NCI-H2196 treated with DMSO at 0.1 percent for 48 hours (cell line): ENCODE measurements at regions not wholly inside any gene's neighbourhood (a gene's known extent, or its start where the extent isn't known, plus 50 kb on each side); places are given as distances from the start of the nearest gene placed in this dataset.

Experiments used
- DNase-seq: peaks from one replicate; lab custom pipeline; 2025; ENCODE audit not compliant: unreplicated experiment; lab: John Stamatoyannopoulos, UW

- DNase-seq: no peak
Measured at GRCh38 chr10:55033061-55033460, 232.0 kb upstream of the PCDH15 start.

DNA sequence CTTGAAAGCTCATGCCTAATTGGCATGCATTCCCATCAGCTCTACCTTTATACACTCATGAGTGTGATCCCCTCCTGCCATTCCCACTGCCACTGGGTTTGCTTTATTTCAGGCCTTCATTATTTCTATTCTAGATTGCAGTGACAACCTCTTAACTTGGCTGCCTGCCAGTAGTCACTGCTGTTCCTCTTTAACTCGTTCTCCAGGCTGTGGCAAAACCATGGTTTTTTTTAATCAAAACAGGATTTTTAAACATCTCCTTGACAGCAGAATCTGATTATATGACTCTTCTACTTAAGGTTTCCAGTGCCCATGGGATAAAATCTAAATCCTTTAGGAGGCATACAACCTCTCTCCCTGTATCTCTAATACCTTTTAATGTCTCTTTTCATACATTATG lies 223.7 kb upstream of the PCDH15 start:
- DNase-seq: no peak

DNA sequence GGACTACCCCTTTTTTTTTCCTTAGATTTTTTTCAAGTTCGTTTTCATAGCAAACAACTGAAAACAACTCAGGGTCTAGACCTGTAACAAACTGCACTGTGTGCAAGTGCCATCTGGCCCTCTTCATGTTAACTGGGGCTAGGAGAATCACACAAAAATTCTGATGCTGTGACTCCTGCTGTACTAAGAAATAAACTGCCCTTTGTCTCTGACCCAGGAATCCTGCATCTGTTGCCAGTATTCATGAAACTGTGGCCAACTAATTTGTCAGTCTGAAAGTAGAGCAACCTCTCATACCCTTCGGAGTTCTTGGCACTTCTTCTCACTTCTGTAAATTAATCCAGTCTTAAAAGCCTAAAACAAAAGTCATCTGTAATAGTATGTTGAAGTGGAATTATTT lies 218.4 kb upstream of the PCDH15 start:
- DNase-seq: no peak

DNA sequence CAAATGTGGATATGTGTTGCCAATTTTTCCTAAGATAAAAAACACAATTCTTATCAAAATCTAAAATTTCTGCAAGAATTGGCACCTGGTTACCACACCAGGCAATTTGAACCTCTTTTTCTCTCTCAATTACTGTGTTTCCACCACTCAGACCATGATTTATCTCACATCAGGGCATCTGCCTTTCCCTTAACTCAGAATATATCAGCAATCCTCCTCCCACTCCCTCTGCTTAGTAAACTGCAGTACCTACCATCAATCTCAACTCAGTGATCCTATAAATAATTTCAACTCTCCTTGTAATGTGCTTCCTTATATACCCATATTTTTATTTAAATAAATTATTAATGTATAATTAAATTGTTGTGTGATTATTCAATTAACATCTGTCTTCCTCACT lies 212.3 kb upstream of the PCDH15 start:
- DNase-seq: no peak

DNA sequence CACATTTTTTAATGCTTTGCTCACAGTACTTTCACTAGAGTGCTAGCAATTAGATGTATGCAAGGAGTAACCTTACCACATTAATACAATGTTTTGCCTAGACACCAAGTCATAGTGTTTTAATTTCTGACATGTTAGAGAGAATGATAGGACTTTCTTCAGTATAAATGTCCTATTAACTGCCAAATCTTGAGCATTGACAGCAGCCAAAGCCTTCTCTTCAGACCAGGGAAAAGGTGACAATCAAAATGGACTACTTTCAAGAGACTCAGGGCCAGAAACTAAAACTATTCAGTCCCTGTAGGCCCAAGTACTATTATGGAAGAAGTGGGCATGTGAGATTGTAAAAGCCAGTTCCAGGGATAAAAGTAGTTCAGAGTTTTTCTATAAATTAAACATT lies 201.4 kb upstream of the PCDH15 start:
- DNase-seq: no peak

- DNase-seq: no peak
Measured at GRCh38 chr10:55001422-55001821, 200.4 kb upstream of the PCDH15 start.

DNA sequence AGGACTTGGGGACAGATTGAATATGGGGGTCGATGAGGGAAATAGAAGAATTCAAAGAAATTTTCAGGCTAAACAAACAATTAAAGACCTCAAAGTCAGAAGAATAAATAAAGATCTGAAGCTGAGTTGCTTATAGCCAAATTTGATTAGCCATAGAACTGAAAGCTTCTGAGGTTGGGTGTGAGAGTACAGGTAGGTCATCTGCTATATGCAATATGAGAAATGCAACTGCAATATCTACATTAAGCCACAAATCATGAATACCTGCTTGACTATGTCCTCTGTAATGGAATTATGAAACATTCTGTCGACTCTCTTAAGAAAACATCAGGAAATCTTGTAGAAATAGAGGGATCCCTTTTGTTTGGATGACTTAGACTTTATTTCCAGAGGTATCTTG lies 192.1 kb upstream of the PCDH15 start:
- DNase-seq: no peak

- no peak for DNase-seq
Measured at GRCh38 chr10:54985732-54986131, 184.7 kb upstream of the PCDH15 start.

- no peak for DNase-seq
Measured at GRCh38 chr10:54983255-54983654, 182.2 kb upstream of the PCDH15 start.

DNA sequence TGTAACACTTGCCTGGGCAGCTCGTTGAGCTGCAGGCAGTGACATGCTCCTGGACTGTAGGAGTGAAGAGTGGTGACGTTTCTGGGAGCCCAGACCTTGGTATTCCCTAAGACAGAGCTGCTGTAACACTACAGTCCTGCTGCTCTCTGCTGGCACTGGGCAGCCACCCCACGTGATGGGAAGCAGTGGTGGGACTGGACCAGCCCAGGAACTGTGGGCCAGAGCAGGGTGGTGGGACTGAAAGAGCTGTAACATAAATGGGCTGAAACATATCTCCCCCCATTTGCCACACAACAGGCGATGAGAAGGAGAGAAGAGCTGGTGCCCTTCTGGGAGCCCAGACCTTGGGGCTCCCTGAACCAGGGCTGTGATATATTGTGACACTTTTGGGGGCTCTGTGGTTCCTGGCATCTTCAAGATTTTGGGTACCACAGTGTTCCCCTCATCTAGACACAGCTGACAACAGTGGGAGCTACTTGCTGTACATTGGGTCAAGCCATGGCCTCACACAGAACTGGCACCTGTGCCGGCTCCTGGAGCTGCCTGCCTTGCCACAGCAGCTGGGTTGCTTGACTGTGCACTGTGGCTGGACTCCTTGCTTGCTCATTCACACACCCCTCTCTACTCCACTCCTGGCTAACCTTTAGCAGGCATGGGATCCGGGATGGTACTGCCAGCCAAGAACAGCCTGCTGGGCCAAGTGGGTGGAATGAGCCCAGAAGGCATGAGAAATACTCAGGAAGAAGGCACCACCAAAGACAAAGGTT lies 161.3 kb upstream of the PCDH15 start:
- DNase-seq: no peak

GRCh38 chr10:54961040-54961439 lies 160.0 kb upstream of the PCDH15 start:
- DNase-seq: no peak

DNA sequence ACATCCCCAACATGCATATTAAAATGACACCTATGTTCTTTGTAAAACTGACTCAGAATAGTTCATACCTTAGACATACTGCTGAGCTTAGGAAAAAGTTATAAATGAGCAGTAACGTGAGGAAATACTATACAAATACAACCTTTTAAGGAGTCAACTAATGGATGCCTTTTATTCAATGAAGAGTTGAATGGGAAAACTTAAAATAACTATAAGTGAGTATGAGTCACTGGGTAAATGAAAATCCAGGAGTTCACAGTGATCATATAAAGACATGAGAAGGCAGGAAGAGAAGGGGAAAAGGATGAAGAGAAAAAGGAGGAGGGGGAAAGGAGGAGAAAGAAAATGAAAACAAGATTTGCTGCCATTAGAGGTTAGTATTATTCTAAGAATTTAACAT lies 157.8 kb upstream of the PCDH15 start:
- DNase-seq: no peak

DNA sequence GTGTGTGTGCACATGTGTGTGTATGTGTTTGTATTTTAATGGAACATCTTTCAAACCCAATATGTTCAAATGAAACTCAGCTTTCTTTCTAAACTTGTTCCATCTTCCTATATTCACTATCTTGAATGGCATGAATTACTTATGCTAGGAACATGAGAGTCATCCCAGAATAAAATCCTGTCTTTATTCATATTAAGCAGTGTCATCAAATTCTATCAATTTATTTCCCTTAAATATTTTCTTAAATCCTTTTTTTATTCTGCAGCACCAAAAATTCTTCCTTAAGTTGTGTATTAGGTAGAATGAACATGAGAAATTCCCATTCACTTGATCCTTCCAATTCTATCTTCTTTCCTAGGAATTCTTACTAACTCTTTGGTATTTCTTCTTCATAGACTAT lies 146.6 kb upstream of the PCDH15 start:
- DNase-seq: no peak

- DNase-seq: no peak
Measured at GRCh38 chr10:54940418-54940817, 139.4 kb upstream of the PCDH15 start.

DNA sequence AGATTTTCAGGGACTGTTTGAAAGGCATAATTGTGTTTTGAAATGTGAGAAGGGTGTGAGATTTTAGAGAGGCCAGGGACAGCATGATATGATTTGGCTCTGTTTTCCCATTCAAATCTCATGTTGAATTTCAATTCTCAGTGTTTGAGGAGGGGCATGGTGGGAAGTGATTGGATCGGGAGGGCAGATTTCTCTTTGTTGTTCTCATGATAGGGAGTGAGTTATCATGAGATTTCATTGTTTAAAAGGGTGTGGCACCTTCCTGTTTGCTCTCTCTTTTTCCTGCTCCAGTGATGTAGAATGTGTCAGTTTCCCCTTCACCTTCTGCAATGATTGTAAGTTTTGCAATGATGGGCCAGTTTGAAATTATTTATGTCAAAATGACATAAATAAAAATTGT lies 113.0 kb upstream of the PCDH15 start:
- DNase-seq: no peak

DNA sequence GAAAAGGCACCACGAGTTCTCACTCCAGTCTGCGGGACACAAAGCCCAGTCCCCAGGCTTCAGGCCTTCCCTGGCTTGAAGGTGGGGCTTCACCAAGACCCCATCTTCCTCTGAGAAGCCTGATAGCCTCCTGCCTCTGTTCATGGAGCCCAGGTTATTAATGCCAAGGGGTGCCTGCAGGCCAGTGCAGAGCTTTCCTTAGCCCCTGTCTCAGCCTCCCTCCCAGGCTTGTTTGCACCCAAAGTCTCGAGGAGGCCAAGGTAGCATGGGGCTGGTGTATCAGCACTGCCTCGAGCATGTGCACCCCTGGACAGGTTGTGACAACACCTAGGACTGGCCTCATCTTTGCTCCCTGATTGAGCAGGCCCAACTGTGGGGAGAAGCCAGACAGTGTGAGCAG lies 108.1 kb upstream of the PCDH15 start:
- DNase-seq: no peak

DNA sequence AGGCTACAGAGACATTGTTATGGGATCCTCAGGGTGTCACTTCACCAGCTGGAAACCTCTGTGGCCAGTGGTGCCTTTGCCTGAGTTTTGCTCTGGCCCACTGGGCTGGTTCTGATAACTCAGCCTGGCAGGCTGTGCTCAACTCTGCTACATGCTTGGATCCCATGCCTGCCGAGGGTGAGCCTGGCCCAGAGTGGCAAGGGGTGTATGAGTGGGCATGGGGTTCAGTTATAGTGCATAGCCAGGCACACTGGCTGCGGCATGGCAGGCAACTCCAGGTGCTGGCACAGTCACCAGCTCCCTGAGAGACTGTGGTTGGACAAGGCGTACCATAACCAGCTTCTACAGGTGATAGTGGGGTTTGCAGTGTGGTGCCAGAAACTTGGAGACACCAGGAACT lies 107.0 kb upstream of the PCDH15 start:
- no peak for DNase-seq

GRCh38 chr10:54906940-54907339 lies 105.9 kb upstream of the PCDH15 start:
- DNase-seq: no peak

DNA sequence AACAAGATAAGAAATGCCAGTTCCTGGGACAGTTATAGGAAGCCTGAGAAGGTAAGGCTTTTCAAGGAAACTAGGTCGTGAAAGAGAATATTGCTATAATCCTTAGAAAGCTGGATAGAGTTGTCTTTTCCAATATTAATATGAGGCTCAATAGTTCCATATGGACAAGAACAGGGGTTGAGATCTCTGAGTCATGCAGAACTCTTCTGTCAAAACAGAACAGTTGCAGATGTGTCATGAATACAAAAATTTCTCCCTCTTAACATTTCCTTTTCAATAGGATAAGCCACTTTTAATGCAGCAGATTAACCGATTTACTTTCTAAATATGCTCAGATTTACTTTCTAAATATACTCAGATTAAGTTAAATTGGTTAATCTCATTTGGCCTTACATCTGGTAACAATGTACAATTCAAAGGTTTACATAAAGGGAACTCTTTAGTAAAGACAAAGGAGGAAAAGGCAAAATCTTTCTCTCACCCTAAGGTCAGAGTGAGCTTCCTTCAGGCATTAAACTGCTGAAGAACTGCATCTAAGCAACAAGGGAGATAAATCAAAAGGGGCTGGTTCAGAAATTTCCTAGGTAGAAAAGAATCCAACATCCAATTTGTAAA lies 104.7 kb upstream of the PCDH15 start:
- DNase-seq: no peak

- DNase-seq: no peak
Measured at GRCh38 chr10:54904833-54905232, 103.8 kb upstream of the PCDH15 start.

GRCh38 chr10:54903745-54904144 lies 102.7 kb upstream of the PCDH15 start:
- no peak for DNase-seq

DNA sequence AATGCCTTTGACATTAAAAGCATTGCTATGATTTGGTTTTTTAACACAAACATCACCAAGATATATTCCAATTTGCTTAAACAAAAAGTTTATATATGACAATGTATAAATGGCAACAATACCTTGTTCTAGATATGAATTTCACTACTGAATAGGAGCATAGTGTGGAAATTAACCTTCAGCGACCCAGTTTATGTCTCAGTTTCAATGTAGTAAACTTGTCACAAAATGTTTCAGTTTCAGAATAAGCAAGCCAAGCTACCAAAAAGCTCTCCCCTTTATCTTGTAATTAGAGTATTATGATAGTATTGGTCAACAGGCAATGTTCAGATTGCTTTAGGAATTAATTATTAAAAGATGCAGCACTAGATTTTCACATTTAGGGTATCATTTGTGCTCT lies 99.6 kb upstream of the PCDH15 start:
- DNase-seq: no peak

DNA sequence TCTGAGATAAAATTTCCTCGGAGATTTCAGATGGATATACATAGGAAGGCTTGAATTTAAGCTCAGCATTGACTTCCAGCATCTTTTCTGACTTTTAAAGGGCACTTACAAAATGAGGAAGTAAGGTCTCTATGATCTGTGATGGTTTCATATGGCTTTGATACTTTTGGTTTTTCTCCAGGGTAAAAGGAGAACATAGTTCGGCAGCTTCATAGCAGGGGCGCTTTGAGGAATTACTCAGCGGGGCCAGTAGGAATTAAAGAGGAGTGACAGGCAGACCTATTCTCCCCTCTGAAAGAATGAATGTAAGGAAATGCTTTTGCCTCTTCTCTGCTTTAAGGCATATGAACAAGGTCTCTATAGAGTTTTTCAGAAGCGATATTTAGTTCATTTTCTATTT lies 80.0 kb upstream of the PCDH15 start:
- DNase-seq: no peak
